Embryonic facial prominence (tissue), 1 donor: ENCODE measurements at regions not wholly inside any gene's neighbourhood (a gene's known extent, or its start where the extent isn't known, plus 50 kb on each side); places are given as distances from the start of the nearest gene placed in this dataset.
"Not testable (repeated sequence)": the region's sequence is repeated elsewhere in the genome, so short reads cannot be mapped to it uniquely, and the experiment has no call there.

Experiments used
- DNase-seq: peaks from one replicate; pipeline ENCODE4 v3.0.0-alpha.2; 2016; ENCODE audit errors: extremely low spot score

DNA sequence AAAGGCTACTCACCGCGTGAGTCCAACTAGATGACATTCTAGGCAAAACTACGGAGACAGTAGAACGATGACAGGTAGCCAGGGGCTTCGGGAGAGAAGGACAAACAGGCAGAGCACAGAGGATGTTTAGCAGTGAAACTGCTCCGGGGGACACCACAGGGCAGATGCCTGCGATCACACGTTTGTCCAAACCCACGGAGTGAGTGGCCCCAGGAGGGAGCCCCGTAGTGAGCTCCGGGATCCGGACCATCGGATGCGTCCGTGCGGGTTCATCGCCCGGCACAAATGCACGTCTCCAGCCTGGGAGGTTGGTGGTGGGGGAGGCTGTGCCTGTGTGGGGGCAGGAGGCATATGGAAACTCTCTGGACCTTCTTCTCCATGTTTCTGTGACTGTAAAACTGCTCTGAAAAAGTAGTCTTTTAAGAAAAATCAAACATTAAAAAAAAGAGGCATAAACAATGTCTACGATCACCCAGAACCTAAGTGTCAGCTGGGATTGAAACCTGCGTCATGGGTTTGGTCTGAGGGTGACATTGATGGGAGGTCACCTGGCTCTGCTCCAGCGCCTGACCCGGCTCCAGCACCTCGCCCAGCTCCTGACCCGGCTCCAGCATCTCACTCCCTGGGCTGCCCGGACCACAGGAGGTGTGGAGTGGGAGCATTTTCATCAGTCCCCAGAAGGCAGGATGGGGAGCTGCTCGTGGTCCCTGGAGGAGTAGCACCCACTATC lies 83.0 kb upstream of the CTDP1 start:
- no peak for DNase-seq

DNA sequence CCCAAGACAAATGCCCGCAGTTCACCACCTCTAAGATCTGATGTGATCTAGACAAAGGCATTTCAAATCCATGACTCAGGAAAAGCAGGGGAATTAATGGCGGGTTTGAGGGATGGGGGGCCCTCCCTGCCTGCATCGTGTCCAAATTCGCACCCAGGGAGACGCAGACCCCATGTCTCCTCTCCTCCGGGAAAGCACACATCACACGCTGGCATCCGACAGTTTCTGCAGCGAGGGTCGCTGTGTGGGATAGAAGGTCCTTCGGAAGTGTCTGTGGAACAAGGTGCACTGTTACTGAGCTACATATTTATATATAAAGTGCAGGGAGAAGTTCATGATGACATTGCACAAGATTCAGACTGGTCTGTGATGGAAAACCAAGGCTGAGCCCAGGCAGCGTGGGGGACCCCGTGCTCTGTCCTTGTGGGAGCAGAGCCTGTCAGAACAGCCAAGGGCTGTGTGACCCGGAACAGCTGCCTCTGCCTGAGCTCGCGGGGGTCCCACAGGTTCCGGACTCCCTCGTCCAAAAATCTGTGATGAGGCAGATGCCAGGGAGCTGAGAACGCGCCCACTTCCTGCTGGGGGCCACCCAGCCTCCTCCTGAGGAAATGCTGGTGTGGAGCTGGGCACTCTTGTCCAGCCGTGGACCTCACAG lies 82.3 kb upstream of the CTDP1 start:
- no peak for DNase-seq

DNA sequence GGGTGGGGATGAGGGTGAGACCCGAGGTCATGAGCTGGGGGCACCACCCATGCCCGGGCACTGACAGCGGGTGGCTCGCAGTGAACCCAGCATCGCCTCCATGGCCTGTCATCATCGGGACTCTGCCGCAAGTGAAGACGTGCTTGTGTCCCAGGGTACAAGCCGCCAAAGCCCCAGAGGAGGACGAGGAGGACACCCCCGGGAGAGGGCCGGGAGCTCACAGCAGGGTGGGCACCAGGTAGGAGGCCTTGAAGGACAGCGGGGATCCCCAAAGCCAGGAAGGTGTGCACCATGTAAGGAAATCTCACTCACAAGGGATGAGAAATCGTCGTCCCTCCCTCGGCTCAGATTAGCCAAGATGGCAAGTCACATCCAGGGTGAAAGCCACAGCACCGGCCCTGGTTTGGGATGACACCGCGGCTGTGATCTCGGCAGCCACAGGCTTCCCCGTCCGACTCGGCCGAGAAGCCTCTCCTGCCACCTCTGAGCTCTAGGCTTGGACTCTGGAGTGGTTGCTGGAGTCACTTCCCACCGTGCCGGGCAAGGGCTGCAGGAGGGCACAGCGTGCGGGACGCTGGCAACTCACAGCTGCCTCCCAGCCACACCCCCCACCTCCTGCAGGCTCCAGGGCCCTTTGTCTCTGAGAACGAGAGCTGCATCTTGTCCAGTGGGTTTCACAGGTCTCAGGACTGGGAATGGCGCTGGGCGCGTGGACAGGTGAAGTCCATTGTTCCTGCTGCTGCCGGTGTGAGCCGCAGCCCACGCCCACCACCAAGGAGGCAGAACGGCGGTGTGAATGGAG lies 81.6 kb upstream of the CTDP1 start:
- DNase-seq, result no peak

DNA sequence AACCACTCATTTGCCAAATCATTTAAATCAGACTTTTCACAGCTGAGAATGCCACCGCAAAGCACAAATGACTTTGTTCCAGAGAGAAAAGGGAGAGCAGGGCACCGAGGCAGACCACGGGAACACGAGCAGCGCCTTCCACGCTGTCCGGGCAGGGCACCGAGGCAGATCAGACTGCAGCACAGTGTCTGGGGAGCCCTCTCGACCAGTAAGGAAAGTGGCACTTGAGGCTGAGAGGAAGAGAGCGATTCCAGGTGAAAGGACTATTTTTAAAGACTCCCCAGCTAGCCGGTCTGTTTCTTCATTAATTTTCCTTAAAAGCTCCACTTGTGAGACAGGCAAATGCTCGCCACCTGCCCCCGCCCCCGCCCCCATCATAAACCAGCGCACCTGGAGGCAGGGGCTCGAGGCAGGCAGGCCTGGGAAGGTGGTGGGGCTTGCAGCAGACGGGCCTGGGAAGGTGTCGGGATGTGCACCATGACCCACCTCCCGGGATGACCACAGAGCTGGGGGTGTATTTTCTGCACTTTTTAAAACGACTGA lies 80.9 kb upstream of the CTDP1 start:
- DNase-seq, result no peak

DNA sequence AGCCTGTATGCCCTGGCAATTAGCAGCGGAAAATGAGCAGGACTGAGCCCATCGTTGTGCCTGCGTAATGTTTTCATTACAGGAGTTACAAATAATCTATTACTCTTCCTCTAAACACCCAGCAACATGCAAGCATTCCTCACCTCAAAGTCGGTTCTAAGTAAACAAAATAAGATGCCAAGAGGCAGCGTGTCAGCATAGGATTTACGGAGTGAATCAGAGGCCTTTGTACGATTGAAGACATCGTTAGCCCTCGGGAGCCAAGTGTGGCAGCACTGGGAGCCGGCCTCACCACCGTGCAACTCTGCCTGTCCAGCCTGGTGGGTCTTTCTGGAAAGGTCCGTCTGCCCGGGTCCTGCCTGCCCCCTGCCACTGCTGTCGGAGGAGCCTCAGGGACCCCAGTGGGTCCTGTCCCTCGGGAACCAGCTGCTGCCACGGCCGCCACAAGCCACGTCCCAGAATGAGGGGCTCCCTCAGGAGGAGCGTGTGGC lies 80.1 kb upstream of the CTDP1 start:
- no peak for DNase-seq

DNA sequence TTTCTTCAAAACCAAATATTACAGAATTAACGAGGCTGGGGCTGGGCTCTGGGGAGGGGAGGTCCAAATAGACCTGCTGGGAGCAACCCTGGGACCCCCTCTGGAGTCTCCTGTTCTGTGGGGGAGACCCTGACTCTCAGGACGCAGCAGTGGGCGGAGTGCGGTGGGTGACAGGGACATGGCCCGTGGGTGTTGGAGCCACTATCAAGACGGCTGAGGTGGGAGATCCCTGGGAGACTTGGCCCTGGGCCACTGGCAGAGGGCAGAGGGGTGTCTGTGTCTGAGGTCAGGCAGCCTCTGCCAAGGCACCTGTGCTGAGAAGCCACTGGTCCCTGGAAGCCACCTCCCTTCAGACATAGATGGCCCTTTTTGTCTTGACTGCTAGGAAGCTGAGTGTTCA lies 79.5 kb upstream of the CTDP1 start:
- no peak for DNase-seq

DNA sequence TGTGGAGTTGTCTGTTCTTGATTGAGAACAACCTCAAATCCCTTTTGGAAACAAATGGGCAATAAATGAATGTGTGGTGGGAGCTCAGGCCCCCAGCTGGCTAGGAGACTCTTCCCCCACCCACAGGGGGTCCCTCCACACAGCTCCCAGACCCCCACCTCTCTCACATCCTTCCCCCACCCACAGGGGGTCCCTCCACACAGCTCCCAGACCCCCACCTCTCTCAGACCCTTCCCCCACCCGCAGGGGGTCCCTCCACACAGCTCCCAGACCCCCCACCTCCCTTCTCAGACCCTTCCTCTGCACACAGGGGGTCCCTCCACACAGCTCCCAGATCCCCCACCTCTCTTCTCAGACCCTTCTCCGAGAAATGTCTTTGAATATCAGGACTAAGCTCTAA lies 79.0 kb upstream of the CTDP1 start:
- no peak for DNase-seq

DNA sequence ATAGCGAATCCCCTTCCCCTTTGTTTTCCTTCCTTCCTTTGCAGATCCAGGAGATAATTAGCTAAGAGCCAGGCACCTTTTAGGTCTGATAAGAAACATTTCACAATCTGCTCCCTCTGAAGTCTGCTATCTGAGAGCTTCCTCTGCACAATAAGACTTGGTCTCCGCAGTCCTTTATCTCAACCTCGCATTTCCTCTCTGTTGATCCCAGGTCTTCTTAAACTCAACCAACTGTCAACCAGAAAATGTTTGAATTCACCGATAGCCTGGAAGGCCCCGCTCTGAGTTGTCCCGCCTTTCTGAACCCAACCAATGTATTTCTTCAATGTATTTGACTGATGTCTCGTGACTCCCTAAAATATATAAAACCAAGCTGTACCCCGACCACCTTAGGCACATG lies 78.4 kb upstream of the CTDP1 start:
- DNase-seq, result no peak

DNA sequence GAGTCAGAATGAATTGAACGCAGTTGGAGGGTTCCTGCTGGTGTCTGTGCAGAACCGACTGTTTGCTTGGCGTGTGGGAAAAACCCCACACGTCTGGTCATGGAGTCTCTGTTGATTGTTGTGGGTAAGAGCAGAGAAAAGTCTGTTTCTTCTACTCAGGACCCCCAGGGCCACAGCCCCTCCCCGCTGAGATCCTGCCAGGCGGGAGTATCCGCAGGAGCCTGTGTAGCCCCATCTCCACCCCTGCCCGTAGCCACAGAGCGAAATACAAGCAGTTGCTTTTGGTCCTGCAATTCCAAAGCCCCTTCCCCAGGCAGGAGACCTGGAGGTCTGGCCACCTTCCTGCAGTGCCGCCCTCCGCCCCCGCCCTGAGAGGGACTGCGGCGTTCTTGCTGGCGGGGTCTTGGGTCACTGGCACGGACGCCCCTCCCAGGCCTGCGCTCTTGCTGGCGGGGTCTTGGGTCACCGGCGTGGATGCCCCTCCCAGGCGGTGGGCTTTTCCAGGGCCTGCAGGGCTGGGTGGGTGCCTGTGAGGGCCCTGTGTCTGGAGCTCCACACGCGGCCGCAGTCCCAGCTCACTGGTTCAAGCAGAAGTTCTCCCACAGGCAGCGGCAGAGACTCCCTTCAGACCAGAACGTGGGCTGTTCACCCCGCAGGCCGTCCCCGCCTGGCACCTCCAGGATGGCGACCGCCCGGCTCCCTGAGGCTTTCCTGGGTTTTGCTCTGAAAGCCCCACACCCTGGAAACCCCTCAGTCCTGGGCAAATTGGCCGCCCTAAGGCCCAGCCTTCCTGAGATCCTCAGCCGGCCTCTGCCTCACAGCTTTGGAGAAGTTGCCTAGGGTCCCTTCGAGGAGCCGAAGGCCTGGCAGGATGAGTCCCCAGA lies 76.0 kb upstream of the CTDP1 start:
- no peak for DNase-seq

DNA sequence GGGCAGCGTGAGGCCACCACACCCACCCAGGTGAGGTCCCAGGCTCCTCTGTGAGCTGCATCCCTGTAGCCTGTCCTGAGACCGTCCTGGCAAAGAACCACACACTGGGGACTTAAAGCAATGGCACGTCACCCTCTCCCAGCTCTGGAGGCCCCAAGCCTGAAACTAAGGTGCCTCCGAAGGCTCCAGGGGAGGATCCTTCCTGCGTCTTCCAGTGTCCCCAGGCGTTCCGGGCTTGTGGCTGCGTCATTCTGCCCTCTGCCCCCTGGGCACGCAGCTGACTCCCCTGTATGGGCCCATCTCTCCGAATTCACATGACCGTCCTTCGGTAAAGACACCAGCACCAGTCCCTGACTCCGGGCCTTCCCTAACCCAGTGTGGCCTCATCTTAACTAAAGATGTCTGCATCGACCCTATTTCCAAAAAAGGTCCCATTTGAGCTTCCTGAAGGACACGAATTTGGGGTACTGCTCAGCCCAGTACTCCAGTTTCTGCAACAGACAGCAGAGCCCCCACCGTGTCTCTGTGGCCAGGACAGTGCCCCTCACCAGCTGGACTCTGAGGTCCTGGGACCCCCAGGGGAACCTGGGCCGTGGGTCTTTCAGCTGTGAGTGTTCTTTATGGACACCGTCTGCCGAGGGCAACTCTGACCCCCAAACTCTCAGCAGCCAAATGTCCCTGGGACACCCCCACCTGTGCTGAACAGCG lies 75.2 kb upstream of the CTDP1 start:
- no peak for DNase-seq

DNA sequence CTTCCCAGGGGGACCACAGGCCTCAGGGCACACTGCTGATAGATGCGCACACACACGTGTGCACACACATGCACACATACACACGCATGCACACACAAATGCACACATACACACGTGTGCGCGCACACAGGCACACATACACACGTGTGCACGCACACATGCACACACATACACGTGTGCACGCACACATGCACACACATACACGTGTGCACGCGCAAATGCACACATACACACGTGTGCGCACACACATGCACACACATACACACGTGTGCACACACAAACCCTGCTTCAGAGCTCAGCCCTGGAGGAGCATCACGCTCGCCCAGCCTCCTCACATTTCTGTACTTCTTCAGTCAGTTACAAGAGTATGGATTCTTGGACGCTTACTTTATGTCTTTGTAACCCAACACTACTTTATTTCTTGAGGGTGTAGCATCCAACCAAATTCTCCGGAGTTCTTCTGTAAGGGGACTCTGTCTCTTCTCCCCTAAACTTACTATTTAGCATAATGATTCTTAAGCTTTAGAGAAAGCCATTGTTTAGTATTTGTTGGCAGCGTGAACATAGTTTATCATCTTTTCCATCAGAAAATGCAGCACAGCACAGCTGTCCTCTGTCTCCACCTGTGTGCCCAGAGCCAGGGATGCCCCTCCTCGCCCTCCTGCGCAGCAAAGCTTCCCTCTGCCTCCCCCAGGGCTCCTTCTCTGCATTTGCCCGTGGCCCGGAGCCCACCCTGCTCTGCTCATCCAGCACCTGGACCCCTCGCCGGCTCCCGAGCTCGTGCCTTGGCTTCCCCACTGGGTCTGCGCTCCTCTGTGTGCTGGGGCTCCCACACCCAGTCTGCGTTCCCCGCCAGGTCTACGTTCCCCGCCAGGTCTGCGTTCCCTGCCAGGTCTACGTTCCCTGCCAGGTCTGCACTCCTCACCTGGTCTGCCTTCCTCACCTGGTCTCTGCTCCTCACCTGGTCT lies 74.4 kb upstream of the CTDP1 start:
- peak; percentile 46 for DNase-seq

DNA sequence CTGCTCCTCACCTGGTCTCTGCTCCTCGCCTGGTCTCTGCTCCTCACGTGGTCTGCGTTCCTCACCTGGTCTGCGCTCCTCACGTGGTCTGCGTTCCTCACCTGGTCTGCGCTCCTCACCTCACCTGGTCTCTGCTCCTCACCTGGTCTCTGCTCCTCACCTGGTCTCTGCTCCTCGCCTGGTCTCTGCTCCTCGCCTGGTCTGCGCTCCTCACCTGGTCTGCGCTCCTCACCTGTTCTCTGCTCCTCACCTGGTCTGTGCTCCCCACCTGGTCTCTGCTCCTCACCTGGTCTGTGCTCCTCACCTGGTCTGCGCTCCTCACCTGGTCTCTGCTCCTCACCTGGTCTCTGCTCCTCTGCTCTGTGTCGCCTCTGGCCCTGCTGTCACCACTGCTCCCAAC lies 73.5 kb upstream of the CTDP1 start:
- DNase-seq, result not testable (repeated sequence)

DNA sequence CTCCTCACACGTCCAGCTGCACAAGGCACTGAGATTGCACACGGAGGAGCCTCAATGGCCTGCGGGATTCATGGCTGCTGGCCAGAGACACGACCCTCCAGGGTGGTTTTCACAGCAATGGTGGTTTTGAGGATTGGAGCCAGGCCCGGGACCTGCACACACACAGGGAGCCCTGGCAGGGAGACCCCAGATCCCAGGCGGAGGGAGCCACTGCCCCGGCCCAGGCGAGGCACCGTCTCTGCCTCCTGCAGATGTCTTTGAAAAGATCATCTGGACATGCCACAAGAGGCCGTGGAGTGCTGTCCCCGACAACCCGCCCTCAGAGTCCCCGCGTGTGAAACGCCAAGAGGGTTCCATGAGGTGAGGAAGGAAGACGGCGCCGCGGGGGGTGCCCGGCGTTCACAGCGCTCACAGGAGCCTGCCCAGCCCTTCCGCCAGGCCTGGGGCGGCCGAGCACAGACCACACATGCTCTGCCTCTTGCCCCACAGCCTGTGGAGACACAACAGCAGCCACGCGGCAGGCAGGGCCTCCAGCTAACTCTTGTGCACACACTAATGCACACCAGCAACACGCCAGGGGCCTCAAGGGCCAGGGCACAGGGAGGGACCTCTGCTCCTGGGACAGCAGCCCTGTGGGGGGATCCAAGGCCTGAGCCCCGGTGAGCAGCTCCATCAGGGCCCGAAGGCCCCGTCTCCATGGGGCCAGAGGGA lies 72.8 kb upstream of the CTDP1 start:
- DNase-seq, result no peak

DNA sequence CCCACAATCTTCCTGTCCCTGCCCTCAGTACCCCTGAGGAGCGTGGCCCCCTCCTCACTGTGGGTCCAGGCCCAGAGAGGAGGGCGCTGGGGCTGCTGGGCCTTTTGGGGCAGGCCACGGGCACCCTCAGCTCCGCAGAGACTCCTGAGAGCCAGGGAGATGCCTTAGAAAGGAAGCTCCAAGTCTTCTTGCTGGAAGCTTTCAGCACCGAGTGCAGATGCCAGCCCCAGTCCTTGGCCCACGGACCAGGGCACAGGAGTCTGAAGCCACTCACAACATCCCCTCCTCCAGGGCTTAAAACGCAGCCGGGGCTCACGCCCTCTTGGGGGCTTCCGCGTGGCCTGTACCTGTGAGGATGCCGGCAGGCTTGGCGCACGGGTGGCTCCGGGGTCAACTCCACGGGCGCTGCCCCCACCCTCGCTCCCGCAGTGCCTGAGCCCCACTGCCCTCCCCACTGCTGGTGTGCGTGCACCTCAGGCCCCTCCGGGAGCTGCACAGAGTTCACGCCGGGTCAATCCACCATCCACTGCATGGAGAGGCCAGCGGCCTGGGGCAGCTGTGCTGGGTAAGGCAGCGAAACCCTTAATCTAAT lies 72.1 kb upstream of the CTDP1 start:
- DNase-seq, result no peak

DNA sequence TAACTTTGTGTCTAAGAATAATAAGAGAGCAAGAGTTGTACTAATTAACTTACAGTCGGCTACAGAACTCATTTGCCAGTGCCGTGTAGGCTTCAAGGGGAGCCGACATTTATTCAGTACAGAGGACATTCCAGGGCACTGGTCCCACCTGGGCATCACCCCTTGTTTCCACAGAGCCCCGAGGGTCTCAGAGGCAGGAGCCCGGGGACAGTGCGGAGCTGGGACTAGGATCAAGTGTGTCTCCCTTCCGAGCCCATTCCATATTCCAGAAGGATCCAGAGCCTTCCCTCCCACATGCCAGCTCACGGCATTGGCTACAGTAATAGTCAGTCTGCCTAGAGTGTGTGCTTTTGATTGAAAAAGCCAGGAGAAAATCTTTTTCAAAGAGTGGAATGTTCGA lies 71.5 kb upstream of the CTDP1 start:
- DNase-seq, result no peak

DNA sequence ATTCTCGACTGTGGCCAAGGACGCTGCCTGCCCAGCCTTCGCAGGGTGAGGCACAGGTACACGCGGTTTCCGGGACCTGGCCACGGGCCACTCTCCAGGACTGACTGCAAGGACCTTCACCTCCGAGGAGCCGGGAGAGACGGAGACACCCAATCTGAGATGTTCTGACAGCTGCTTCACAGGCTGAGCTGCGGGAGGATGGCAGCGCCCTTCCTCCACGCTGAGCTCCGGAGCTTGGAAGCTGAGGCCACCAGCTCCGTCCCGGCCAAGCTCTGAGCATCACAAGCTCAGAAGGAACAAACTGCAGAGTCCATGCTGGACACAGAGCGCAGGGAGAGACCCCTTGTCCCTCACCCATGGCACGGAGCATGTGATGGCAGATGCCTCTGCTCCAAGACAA lies 71.1 kb upstream of the CTDP1 start:
- no peak for DNase-seq

DNA sequence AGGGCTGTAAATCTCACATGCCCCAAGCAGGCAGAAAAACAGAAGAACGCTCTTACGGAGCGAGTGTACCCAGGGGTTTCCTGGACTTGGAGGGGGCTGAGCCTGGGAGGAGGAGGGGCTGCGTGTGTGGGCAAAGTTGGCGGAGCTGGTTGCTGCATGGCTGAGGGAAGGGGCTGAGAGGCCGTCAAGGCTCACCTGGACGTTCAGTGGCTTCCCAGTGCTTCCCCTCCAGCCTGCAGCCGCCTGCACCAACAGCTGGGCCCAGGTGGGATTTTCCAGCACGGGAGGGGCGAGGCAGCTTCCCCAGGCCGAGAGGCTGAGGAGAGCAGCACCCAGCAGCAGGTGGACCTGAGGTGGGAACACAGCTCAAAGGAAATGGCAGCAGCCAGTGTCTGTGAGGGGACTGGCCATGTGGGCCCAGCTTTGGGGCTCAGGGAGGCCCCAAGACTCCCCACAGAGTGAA lies 70.6 kb upstream of the CTDP1 start:
- DNase-seq, result no peak

DNA sequence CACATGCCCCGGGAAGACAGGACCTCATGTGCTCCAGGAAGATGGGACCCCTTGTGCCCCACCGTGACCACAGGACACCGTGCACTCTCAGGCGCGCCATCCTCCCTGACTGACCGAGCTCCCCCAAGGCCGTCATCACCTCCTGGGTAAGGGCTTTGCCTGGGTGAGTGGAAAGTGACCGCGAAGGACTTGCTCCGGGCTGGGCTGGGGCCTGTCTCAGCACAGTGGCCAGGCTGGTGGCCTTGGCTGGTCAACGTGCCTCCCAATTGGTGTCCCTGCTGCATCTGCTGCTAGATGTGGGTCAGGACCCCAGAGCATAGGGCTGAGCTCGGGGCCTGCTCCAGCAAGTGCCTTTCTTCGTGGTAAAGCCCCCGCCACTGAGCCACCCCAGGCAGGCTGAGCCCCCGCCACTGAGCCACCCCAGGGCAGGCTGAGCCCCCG lies 69.7 kb upstream of the CTDP1 start:
- no peak for DNase-seq
